Astrocyte (in vitro differentiated cells and primary cell): ENCODE measurements at regions not wholly inside any gene's neighbourhood (a gene's known extent, or its start where the extent isn't known, plus 50 kb on each side); places are given as distances from the start of the nearest gene placed in this dataset.

Experiments
- DNase-seq: peaks from one replicate; pipeline ENCODE4 v3.0.0-alpha.2; 2010; ENCODE audit warnings: low read depth
- FAIRE-seq: peaks from 2 replicates; lab custom pipeline; 2011; peaks lifted over from hg19 to GRCh38; lab: Jason Lieb, UNC
- H2AFZ ChIP-seq: 2 replicates; pipeline ENCODE4 v1.6.0; 2012; ENCODE audit warnings: low read depth, low read length, inconsistent platforms
- H3K27ac ChIP-seq: 2 replicates; pipeline ENCODE4 v1.5.1; 2011; ENCODE audit warnings: low read depth, low read length, inconsistent platforms
- H3K27me3 ChIP-seq: 2 replicates; pipeline ENCODE4 v1.6.0; 2011; ENCODE audit warnings: low read length, inconsistent platforms; ENCODE audit not compliant: insufficient read depth
- H3K36me3 ChIP-seq: 2 replicates; pipeline ENCODE4 v1.5.1; 2011; ENCODE audit warnings: low read length, inconsistent platforms; ENCODE audit not compliant: insufficient read depth
- H3K4me1 ChIP-seq: 2 replicates; pipeline ENCODE4 v1.5.1; 2011; ENCODE audit warnings: low read length, inconsistent platforms; ENCODE audit not compliant: insufficient read depth
- H3K4me2 ChIP-seq: 2 replicates; pipeline ENCODE4 v1.6.0; 2012; ENCODE audit warnings: low read length, inconsistent platforms
- H3K4me3 ChIP-seq: 2 replicates; pipeline ENCODE4 v1.5.1; 2011; ENCODE audit warnings: low read depth, mild to moderate bottlenecking, low read length, inconsistent platforms; ENCODE audit not compliant: insufficient read depth
- H3K79me2 ChIP-seq: 2 replicates; pipeline ENCODE4 v1.6.0; 2012; ENCODE audit warnings: mild to moderate bottlenecking, low read length, inconsistent platforms; ENCODE audit not compliant: insufficient read depth
- H3K9ac ChIP-seq: 2 replicates; pipeline ENCODE4 v1.6.0; 2012; ENCODE audit warnings: mild to moderate bottlenecking, low read length, inconsistent platforms
- H3K9me3 ChIP-seq: 2 replicates; pipeline ENCODE4 v1.5.1; 2012; ENCODE audit warnings: low read depth, mild to moderate bottlenecking, low read length, inconsistent platforms; ENCODE audit not compliant: insufficient read depth
- H4K20me1 ChIP-seq: 2 replicates; pipeline ENCODE4 v1.6.0; 2012; ENCODE audit warnings: low read length, inconsistent platforms; ENCODE audit not compliant: insufficient read depth
- H3K27ac Mint-ChIP-seq: one replicate; pipeline ENCODE4 v1.8.0; 2021; ENCODE audit warnings: mild to moderate bottlenecking, mixed read lengths; ENCODE audit not compliant: unreplicated experiment
- H3K27me3 Mint-ChIP-seq: one replicate; pipeline ENCODE4 v1.8.0; 2021; ENCODE audit warnings: low read depth, mixed read lengths; ENCODE audit not compliant: unreplicated experiment
- H3K36me3 Mint-ChIP-seq: one replicate; pipeline ENCODE4 v1.8.0; 2021; ENCODE audit warnings: low read depth, mixed read lengths; ENCODE audit not compliant: unreplicated experiment
- H3K4me1 Mint-ChIP-seq: one replicate; pipeline ENCODE4 v1.8.0; 2021; ENCODE audit warnings: low read depth, mixed read lengths; ENCODE audit not compliant: unreplicated experiment
- H3K4me3 Mint-ChIP-seq: one replicate; pipeline ENCODE4 v1.8.0; 2021; ENCODE audit warnings: mild to moderate bottlenecking, moderate library complexity, mixed read lengths; ENCODE audit not compliant: unreplicated experiment
- H3K9me3 Mint-ChIP-seq: one replicate; pipeline ENCODE4 v1.8.0; 2021; ENCODE audit warnings: mild to moderate bottlenecking, mixed read lengths; ENCODE audit not compliant: unreplicated experiment
- EZH2 ChIP-seq: IDR thresholded peaks from 2 replicates; pipeline ENCODE4 v1.6.1; 2012; ENCODE audit warnings: mild to moderate bottlenecking, low read length, inconsistent platforms; ENCODE audit not compliant: insufficient read depth
- TF ChIP-seq, protein P1 (sequence below): IDR thresholded peaks from 2 replicates; pipeline ENCODE4 v1.5.1; 2011; ENCODE audit warnings: low read depth, mild to moderate bottlenecking, inconsistent platforms, low read length, moderate library complexity; ENCODE audit not compliant: insufficient read depth

DNA sequence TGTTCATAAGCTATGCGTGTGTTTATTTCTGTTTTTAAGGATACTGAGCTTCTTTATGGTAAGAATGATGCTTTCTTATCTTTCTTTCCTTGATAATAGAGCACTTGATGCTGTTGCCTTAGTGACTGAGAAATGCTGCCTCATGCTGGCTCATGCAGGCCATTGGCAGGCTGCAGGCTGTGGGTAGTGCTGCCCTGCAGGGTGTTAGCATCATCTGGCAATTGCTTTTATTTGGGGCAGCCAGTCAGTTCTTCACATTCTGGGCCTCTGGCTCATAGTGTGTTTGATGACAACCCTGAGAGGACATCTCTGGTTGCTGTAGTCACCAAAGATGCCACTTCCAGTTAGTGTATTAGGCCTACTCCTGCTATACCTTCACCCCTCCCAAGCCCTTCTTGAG, 66.2 kb upstream of the ONECUT1 start:
- peaks cover 6% of the 10 kb centered on the region for H3K4me1 ChIP-seq
- no peak overlapping the region for H3K9ac ChIP-seq
- no peak overlapping the region for H3K4me3 ChIP-seq
- H3K27me3 ChIP-seq, result peaks cover 2% of the 10 kb centered on the region
- TF ChIP-seq, protein P1, sequence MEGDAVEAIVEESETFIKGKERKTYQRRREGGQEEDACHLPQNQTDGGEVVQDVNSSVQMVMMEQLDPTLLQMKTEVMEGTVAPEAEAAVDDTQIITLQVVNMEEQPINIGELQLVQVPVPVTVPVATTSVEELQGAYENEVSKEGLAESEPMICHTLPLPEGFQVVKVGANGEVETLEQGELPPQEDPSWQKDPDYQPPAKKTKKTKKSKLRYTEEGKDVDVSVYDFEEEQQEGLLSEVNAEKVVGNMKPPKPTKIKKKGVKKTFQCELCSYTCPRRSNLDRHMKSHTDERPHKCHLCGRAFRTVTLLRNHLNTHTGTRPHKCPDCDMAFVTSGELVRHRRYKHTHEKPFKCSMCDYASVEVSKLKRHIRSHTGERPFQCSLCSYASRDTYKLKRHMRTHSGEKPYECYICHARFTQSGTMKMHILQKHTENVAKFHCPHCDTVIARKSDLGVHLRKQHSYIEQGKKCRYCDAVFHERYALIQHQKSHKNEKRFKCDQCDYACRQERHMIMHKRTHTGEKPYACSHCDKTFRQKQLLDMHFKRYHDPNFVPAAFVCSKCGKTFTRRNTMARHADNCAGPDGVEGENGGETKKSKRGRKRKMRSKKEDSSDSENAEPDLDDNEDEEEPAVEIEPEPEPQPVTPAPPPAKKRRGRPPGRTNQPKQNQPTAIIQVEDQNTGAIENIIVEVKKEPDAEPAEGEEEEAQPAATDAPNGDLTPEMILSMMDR, result no peak
- no peak overlapping the region for H3K27ac ChIP-seq
- Mint-ChIP-seq H3K27ac (no peak overlapping the region), H3K4me1 (no peaks in the 10 kb centered on the region), H3K36me3 (no peaks in the 10 kb centered on the region), H3K27me3 (peaks cover 10% of the 10 kb centered on the region), H3K4me3 (no peak overlapping the region), H3K9me3 (no peaks in the 10 kb centered on the region)
- H3K36me3 ChIP-seq, result no peaks in the 10 kb centered on the region
- no peaks in the 10 kb centered on the region for H4K20me1 ChIP-seq
- no peaks in the 10 kb centered on the region for H3K79me2 ChIP-seq
- no peaks in the 10 kb centered on the region for H3K9me3 ChIP-seq
- no peak overlapping the region for H3K4me2 ChIP-seq
- FAIRE-seq, result no peak
- no peak for DNase-seq
- H2AFZ ChIP-seq, result no peak overlapping the region

DNA sequence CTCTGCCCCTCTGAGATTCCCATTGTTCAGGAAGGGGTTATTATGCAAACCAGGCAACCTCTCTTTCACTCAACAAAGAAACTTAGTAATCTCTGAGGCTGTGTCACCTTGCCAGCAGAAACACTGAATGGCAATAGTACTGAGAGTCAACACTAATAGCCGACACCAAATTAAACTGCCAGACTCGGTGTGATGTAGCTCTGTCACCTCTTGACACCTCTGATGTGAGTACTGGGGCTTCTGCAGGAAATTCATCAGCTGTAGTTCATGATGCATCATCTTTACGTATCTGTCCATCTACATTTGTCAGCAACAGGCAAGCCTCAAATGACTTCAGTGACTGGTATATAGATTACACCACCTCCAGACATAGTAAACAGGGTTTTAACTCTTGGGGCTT, 65.0 kb upstream of the ONECUT1 start:
- Histone ChIP-seq H3K9me3 (no peaks in the 10 kb centered on the region), H3K79me2 (no peaks in the 10 kb centered on the region), H3K27me3 (peaks cover 2% of the 10 kb centered on the region), H4K20me1 (no peaks in the 10 kb centered on the region), H2AFZ (no peak overlapping the region), H3K4me2 (no peak overlapping the region), H3K36me3 (no peaks in the 10 kb centered on the region), H3K4me3 (no peak overlapping the region), H3K27ac (no peak overlapping the region), H3K9ac (no peak overlapping the region), H3K4me1 (peaks cover 6% of the 10 kb centered on the region)
- Mint-ChIP-seq H3K36me3 (no peaks in the 10 kb centered on the region), H3K4me1 (no peaks in the 10 kb centered on the region), H3K4me3 (no peak overlapping the region), H3K27ac (no peak overlapping the region), H3K9me3 (no peaks in the 10 kb centered on the region), H3K27me3 (peaks cover 12% of the 10 kb centered on the region)
- TF ChIP-seq, protein P1, result no peak
- no peak for TF ChIP-seq EZH2
- no peak for DNase-seq
- FAIRE-seq, result no peak

DNA sequence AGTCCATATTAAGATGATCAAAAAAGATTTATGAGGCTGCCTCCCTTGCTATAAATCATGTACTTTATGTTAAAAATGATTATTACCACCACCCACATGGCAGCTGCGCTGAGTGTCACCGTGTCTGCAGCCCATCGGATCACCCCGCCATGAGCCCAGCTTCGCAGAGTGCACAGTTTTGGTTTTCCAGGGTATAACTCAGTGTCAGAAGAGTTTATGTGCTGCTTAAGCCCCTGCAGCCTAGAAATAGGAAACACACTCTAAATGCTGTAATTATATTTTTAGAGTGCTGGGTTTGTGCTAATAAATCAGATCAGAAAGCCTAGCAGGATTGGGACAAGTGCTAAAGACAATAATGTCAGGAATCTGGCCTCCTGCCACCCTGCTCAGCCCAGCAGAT, 54.7 kb upstream of the ONECUT1 start:
- no peaks in the 10 kb centered on the region for H3K4me1 Mint-ChIP-seq
- H3K27me3 Mint-ChIP-seq, result peaks cover 28% of the 10 kb centered on the region
- H3K9ac ChIP-seq, result no peak overlapping the region
- no peak overlapping the region for H3K27ac Mint-ChIP-seq
- H2AFZ ChIP-seq, result no peak overlapping the region
- H3K4me3 ChIP-seq, result no peak overlapping the region
- no peak for FAIRE-seq
- H3K4me1 ChIP-seq, result no peaks in the 10 kb centered on the region
- H3K27me3 ChIP-seq, result no peaks in the 10 kb centered on the region
- TF ChIP-seq, protein P1, result no peak
- TF ChIP-seq EZH2, result no peak
- no peaks in the 10 kb centered on the region for H3K36me3 Mint-ChIP-seq
- no peaks in the 10 kb centered on the region for H3K36me3 ChIP-seq
- no peak overlapping the region for H3K4me3 Mint-ChIP-seq
- peaks cover 5% of the 10 kb centered on the region for H3K9me3 Mint-ChIP-seq
- no peak for DNase-seq
- H3K4me2 ChIP-seq, result no peak overlapping the region
- H3K79me2 ChIP-seq, result no peaks in the 10 kb centered on the region
- H4K20me1 ChIP-seq, result no peaks in the 10 kb centered on the region
- H3K9me3 ChIP-seq, result no peaks in the 10 kb centered on the region
- H3K27ac ChIP-seq, result no peak overlapping the region
